ENCODE measurements at regions not wholly inside any gene's neighbourhood (a gene's known extent, or its start where the extent isn't known, plus 50 kb on each side); places are given as distances from the start of the nearest gene placed in this dataset.

GRCh38 chr2:118177884-118178283 lies 89.6 kb downstream of the INSIG2 start:
- TF ChIP-seq CTCF (IDR thresholded peaks at IDR 0.05; ENCODE audit: unreplicated experiment): no peak
- intact Hi-C loops (cut with micrococcal nuclease; ENCODE audit: unreplicated experiment): no loop called here
- H3K9me3 Mint-ChIP-seq (ENCODE audit: low read depth, unreplicated experiment): no peaks in the 10 kb centered on the region
- H3K27ac Mint-ChIP-seq (ENCODE audit: unreplicated experiment): no peak overlapping the region
- no peaks in the 10 kb centered on the region for H3K27me3 Mint-ChIP-seq (ENCODE audit: unreplicated experiment)
- H3K4me3 Mint-ChIP-seq (ENCODE audit: low read depth, unreplicated experiment): no peak overlapping the region
- peaks cover 12% of the 10 kb centered on the region for H3K4me1 Mint-ChIP-seq (ENCODE audit: low read depth, unreplicated experiment)
- BruUV-seq (replicated peaks): no TSS peak
- no peaks in the 10 kb centered on the region for H3K36me3 Mint-ChIP-seq (ENCODE audit: insufficient read depth, unreplicated experiment)
- DNase-seq: no peak
- CTCF ChIA-PET: no interaction called here

GRCh38 chr2:118177318-118177717 lies 89.0 kb downstream of the INSIG2 start:
- no peak overlapping the region for H3K27ac Mint-ChIP-seq (ENCODE audit: unreplicated experiment)
- intact Hi-C loops (cut with micrococcal nuclease; ENCODE audit: unreplicated experiment): no loop called here
- CTCF ChIA-PET: no interaction called here
- H3K4me3 Mint-ChIP-seq (ENCODE audit: low read depth, unreplicated experiment): no peak overlapping the region
- no peak for TF ChIP-seq CTCF (IDR thresholded peaks at IDR 0.05; ENCODE audit: unreplicated experiment)
- peaks cover 9% of the 10 kb centered on the region for H3K4me1 Mint-ChIP-seq (ENCODE audit: low read depth, unreplicated experiment)
- no peaks in the 10 kb centered on the region for H3K9me3 Mint-ChIP-seq (ENCODE audit: low read depth, unreplicated experiment)
- DNase-seq: no peak
- BruUV-seq (replicated peaks): no TSS peak
- H3K36me3 Mint-ChIP-seq (ENCODE audit: insufficient read depth, unreplicated experiment): no peaks in the 10 kb centered on the region
- H3K27me3 Mint-ChIP-seq (ENCODE audit: unreplicated experiment): no peaks in the 10 kb centered on the region

- intact Hi-C loops (cut with micrococcal nuclease; ENCODE audit: unreplicated experiment): no loop called here
- CTCF ChIA-PET: no interaction called here
- Mint-ChIP-seq H3K4me3 (ENCODE audit: low read depth, unreplicated experiment) (no peak overlapping the region), H3K27ac (ENCODE audit: unreplicated experiment) (no peak overlapping the region), H3K4me1 (ENCODE audit: low read depth, unreplicated experiment) (peaks cover 9% of the 10 kb centered on the region), H3K9me3 (ENCODE audit: low read depth, unreplicated experiment) (no peaks in the 10 kb centered on the region), H3K27me3 (ENCODE audit: unreplicated experiment) (no peaks in the 10 kb centered on the region), H3K36me3 (ENCODE audit: insufficient read depth, unreplicated experiment) (no peaks in the 10 kb centered on the region)
- no peak for DNase-seq
- TF ChIP-seq CTCF (IDR thresholded peaks at IDR 0.05; ENCODE audit: unreplicated experiment): no peak
- no TSS peak for BruUV-seq (replicated peaks)
Measured at GRCh38 chr2:118176601-118177000, 88.3 kb downstream of the INSIG2 start.

- CTCF ChIA-PET: no interaction called here
- intact Hi-C loops (cut with micrococcal nuclease; ENCODE audit: unreplicated experiment): no loop called here
Measured at GRCh38 chr2:118171546-118171945, 83.3 kb downstream of the INSIG2 start.

More at GRCh38 chr2:118171546-118171945, 83.3 kb downstream of the INSIG2 start:
- DNase-seq: no peak
- no TSS peak for BruUV-seq (replicated peaks)
- Mint-ChIP-seq H3K27me3 (ENCODE audit: unreplicated experiment) (no peaks in the 10 kb centered on the region), H3K4me3 (ENCODE audit: low read depth, unreplicated experiment) (no peak overlapping the region), H3K36me3 (ENCODE audit: insufficient read depth, unreplicated experiment) (no peaks in the 10 kb centered on the region), H3K4me1 (ENCODE audit: low read depth, unreplicated experiment) (no peaks in the 10 kb centered on the region), H3K9me3 (ENCODE audit: low read depth, unreplicated experiment) (no peaks in the 10 kb centered on the region), H3K27ac (ENCODE audit: unreplicated experiment) (no peak overlapping the region)
- no peak for TF ChIP-seq CTCF (IDR thresholded peaks at IDR 0.05; ENCODE audit: unreplicated experiment)
